Trophoblast cell (in vitro differentiated cells and primary cell): ENCODE measurements at regions not wholly inside any gene's neighbourhood (a gene's known extent, or its start where the extent isn't known, plus 50 kb on each side); places are given as distances from the start of the nearest gene placed in this dataset.

Source experiments
- DNase-seq, 2 donors: peaks; one replicate each; pipeline ENCODE4 v3.0.0-alpha.2; 2016
- H2AFZ ChIP-seq: 2 replicates; pipeline ENCODE4 v1.6.1; 2013; ENCODE audit warnings: low read length, moderate library complexity, mild to moderate bottlenecking; ENCODE audit not compliant: insufficient read depth, poor library complexity
- H2AK5ac ChIP-seq: 2 replicates; pipeline ENCODE4 v1.6.1; 2013; ENCODE audit warnings: mild to moderate bottlenecking, low read length
- H2BK120ac ChIP-seq: 2 replicates; pipeline ENCODE4 v1.6.1; 2013; ENCODE audit warnings: low read length, mild to moderate bottlenecking, moderate library complexity; ENCODE audit not compliant: insufficient read depth, poor library complexity
- H2BK12ac ChIP-seq: 2 replicates; pipeline ENCODE4 v1.6.1; 2013; ENCODE audit warnings: mild to moderate bottlenecking, low read length, moderate library complexity
- H2BK5ac ChIP-seq: 2 replicates; pipeline ENCODE4 v1.6.1; 2013; ENCODE audit warnings: low read length, low read depth, moderate library complexity, mild to moderate bottlenecking; ENCODE audit not compliant: poor library complexity
- H3K14ac ChIP-seq: 2 replicates; pipeline ENCODE4 v1.6.1; 2013; ENCODE audit warnings: mild to moderate bottlenecking, low read length
- H3K18ac ChIP-seq: 2 replicates; pipeline ENCODE4 v1.6.1; 2013; ENCODE audit warnings: mild to moderate bottlenecking, low read length
- H3K23ac ChIP-seq: 2 replicates; pipeline ENCODE4 v1.6.1; 2013; ENCODE audit warnings: low read length
- H3K27ac ChIP-seq: 2 replicates; pipeline ENCODE4 v1.5.1; 2013; ENCODE audit warnings: low read depth, mild to moderate bottlenecking, inconsistent platforms, low read length, moderate library complexity
- H3K27me3 ChIP-seq: 2 replicates; pipeline ENCODE4 v1.6.1; 2013; ENCODE audit warnings: inconsistent platforms, mild to moderate bottlenecking, low read length, moderate library complexity; ENCODE audit not compliant: insufficient read depth
- H3K36me3 ChIP-seq, 2 experiments: 1 replicate in 1 of 2; 2 replicates in 1 of 2; pipeline ENCODE4 v1.6.1; 2013; ENCODE audit warnings: low read length in 2 of 2, mild to moderate bottlenecking in 2 of 2, moderate library complexity in 1 of 2; ENCODE audit not compliant: insufficient read depth in 2 of 2, control insufficient read depth in 1 of 2
- H3K4ac ChIP-seq: 2 replicates; pipeline ENCODE4 v1.6.1; 2013; ENCODE audit warnings: low read depth, mild to moderate bottlenecking, low read length, moderate library complexity
- H3K4me1 ChIP-seq, 2 experiments: 1 replicate in 1 of 2; 2 replicates in 1 of 2; pipeline ENCODE4 v1.6.1; 2013; ENCODE audit warnings: low read length in 2 of 2, mild to moderate bottlenecking in 2 of 2, moderate library complexity in 1 of 2; ENCODE audit not compliant: insufficient read depth in 2 of 2, control insufficient read depth in 1 of 2
- H3K4me2 ChIP-seq: 2 replicates; pipeline ENCODE4 v1.6.1; 2013; ENCODE audit warnings: inconsistent platforms, mild to moderate bottlenecking, low read length, moderate library complexity
- H3K4me3 ChIP-seq: 2 replicates; pipeline ENCODE4 v1.5.1; 2013; ENCODE audit warnings: mild to moderate bottlenecking, low read depth, low read length, inconsistent platforms
- H3K79me1 ChIP-seq: one replicate; pipeline ENCODE4 v1.6.1; 2013; ENCODE audit warnings: low read length
- H3K79me2 ChIP-seq: 2 replicates; pipeline ENCODE4 v1.6.1; 2013; ENCODE audit warnings: low read length, mild to moderate bottlenecking; ENCODE audit not compliant: control insufficient read depth, insufficient read depth, poor library complexity
- H3K9ac ChIP-seq: 2 replicates; pipeline ENCODE4 v1.6.1; 2013; ENCODE audit warnings: mild to moderate bottlenecking, low read length
- H3K9me3 ChIP-seq: 2 replicates; pipeline ENCODE4 v1.6.1; 2013; ENCODE audit warnings: low read depth, mild to moderate bottlenecking, control low read depth, inconsistent platforms, low read length; ENCODE audit not compliant: insufficient read depth
- H4K12ac ChIP-seq: 2 replicates; pipeline ENCODE4 v1.6.1; 2013; ENCODE audit warnings: low read depth, mild to moderate bottlenecking, low read length, moderate library complexity
- H4K8ac ChIP-seq: 2 replicates; pipeline ENCODE4 v1.6.1; 2013; ENCODE audit warnings: low read depth, mild to moderate bottlenecking, low read length, moderate library complexity
- H4K91ac ChIP-seq: one replicate; pipeline ENCODE4 v1.6.1; 2013; ENCODE audit warnings: low read depth, mild to moderate bottlenecking, low read length, moderate library complexity
- WGBS: extraction: QIAGEN DNeasy Blood & Tissue Kit; methylation state at CpG from one replicate; pipeline ENCODE4 v1.1.7; 2013; ENCODE audit warnings: missing lambda C conversion rate; ENCODE audit not compliant: insufficient read length, insufficient coverage; ENCODE audit errors: extremely low coverage; 5-methylcytosine and 5-hydroxymethylcytosine counted together

DNA sequence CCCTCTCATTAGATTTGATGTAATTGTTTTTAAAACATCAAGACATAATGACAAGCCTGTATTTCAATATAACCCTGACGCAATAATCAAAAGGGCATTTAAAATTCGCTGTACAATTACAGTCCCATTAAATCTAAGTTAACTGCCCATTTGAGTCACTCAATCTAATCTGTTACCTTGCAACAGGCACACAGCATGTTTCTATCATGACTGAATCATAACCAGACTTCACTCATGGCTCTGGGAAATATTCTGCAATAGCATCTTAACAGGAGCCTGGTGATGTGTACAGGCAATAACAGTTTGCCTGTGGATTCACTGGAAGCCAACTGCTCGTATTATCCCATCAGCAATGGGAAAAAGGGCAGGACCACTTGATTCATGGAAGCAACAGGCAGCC is 142.3 kb upstream of the NCKAP5 start:
- Histone ChIP-seq H3K36me3 (no peaks in the 10 kb centered on the region), H2BK12ac (no peak overlapping the region)

GRCh38 chr2:133711201-133711600 is 142.9 kb upstream of the NCKAP5 start:
- Histone ChIP-seq H2BK12ac (no peak overlapping the region), H4K8ac (no peak overlapping the region), H3K79me2 (no peaks in the 10 kb centered on the region), H3K4me2 (no peak overlapping the region), H3K4me3 (no peak overlapping the region), H3K36me3 (no peaks in the 10 kb centered on the region), H2BK120ac (no peak overlapping the region), H4K91ac (no peak overlapping the region), H3K79me1 (no peaks in the 10 kb centered on the region), H3K18ac (no peak overlapping the region), H3K27me3 (no peaks in the 10 kb centered on the region), H3K23ac (no peak overlapping the region), H3K4ac (no peak overlapping the region), H4K12ac (no peak overlapping the region), H2BK5ac (no peak overlapping the region), H3K4me1 (peaks cover 0 to 1% of the 10 kb centered on the region in 2 experiments), H3K9ac (no peak overlapping the region), H3K27ac (no peak overlapping the region), H2AK5ac (no peak overlapping the region), H2AFZ (no peak overlapping the region), H3K14ac (no peak overlapping the region), H3K9me3 (no peaks in the 10 kb centered on the region)
- WGBS = no CpG with 5 or more reads among the region's 6 CpGs
- DNase-seq = no peak

More for the DNA sequence above, 142.3 kb upstream of the NCKAP5 start:
- no peak overlapping the region for H3K4me2 ChIP-seq
- no peak overlapping the region for H2BK5ac ChIP-seq
- no peaks in the 10 kb centered on the region for H3K27me3 ChIP-seq
- no peak overlapping the region for H3K4me3 ChIP-seq
- no peaks in the 10 kb centered on the region for H3K9me3 ChIP-seq
- no peak overlapping the region for H3K4ac ChIP-seq
- H3K14ac ChIP-seq = no peak overlapping the region
- H4K91ac ChIP-seq = no peak overlapping the region
- H3K4me1 ChIP-seq = peaks cover 0 to 1% of the 10 kb centered on the region in 2 experiments
- H3K79me1 ChIP-seq = no peaks in the 10 kb centered on the region
- no peak overlapping the region for H3K9ac ChIP-seq
- no peak overlapping the region for H2AK5ac ChIP-seq
- no peak overlapping the region for H3K18ac ChIP-seq
- no peak overlapping the region for H3K23ac ChIP-seq
- peak in 1 of 2 donors; percentile 10 for DNase-seq
- no CpG with 5 or more reads among the region's 3 CpGs for WGBS
- no peak overlapping the region for H4K12ac ChIP-seq
- no peak overlapping the region for H3K27ac ChIP-seq
- H3K79me2 ChIP-seq = no peaks in the 10 kb centered on the region
- H2AFZ ChIP-seq = no peak overlapping the region
- H4K8ac ChIP-seq = no peak overlapping the region
- H2BK120ac ChIP-seq = no peak overlapping the region

GRCh38 chr2:133711806-133712205 is 143.5 kb upstream of the NCKAP5 start:
- no peak overlapping the region for H3K4me3 ChIP-seq
- DNase-seq = no peak
- no peak overlapping the region for H3K18ac ChIP-seq
- no peak overlapping the region for H4K91ac ChIP-seq
- H3K4me2 ChIP-seq = no peak overlapping the region
- H3K4me1 ChIP-seq = peaks cover 0 to 1% of the 10 kb centered on the region in 2 experiments
- no peak overlapping the region for H3K23ac ChIP-seq
- no peaks in the 10 kb centered on the region for H3K27me3 ChIP-seq
- H3K9me3 ChIP-seq = no peaks in the 10 kb centered on the region
- H3K14ac ChIP-seq = no peak overlapping the region
- H3K27ac ChIP-seq = no peak overlapping the region
- H3K36me3 ChIP-seq = no peaks in the 10 kb centered on the region
- H2AK5ac ChIP-seq = no peak overlapping the region
- no peak overlapping the region for H3K4ac ChIP-seq
- no peaks in the 10 kb centered on the region for H3K79me2 ChIP-seq
- no peaks in the 10 kb centered on the region for H3K79me1 ChIP-seq
- no peak overlapping the region for H2BK5ac ChIP-seq
- no peak overlapping the region for H4K8ac ChIP-seq
- H2BK12ac ChIP-seq = no peak overlapping the region
- no peak overlapping the region for H2AFZ ChIP-seq
- no peak overlapping the region for H3K9ac ChIP-seq
- WGBS = no CpG with 5 or more reads among the region's 6 CpGs
- no peak overlapping the region for H2BK120ac ChIP-seq
- no peak overlapping the region for H4K12ac ChIP-seq

- Histone ChIP-seq H3K4me2 (no peak overlapping the region), H3K4ac (no peak overlapping the region), H2AFZ (no peak overlapping the region), H2AK5ac (no peak overlapping the region), H2BK12ac (no peak overlapping the region), H3K18ac (no peak overlapping the region), H3K27me3 (no peaks in the 10 kb centered on the region), H4K12ac (no peak overlapping the region), H3K79me1 (no peaks in the 10 kb centered on the region), H2BK120ac (no peak overlapping the region), H3K4me3 (no peak overlapping the region), H3K9me3 (no peaks in the 10 kb centered on the region), H3K23ac (peak overlapping the region; percentile 33), H2BK5ac (no peak overlapping the region), H3K9ac (no peak overlapping the region), H4K91ac (no peak overlapping the region), H3K36me3 (no peaks in the 10 kb centered on the region), H3K4me1 (peaks cover 2 to 3% of the 10 kb centered on the region in 2 experiments), H3K27ac (no peak overlapping the region), H3K79me2 (no peaks in the 10 kb centered on the region), H3K14ac (no peak overlapping the region), H4K8ac (no peak overlapping the region)
- no CpG with 5 or more reads among the region's 3 CpGs for WGBS
- no peak for DNase-seq
These were observed 144.1 kb upstream of the NCKAP5 start for GRCh38 chr2:133712369-133712768.
